ENCODE measurements at regions not wholly inside any gene's neighbourhood (a gene's known extent, or its start where the extent isn't known, plus 50 kb on each side); places are given as distances from the start of the nearest gene placed in this dataset.

- no peak overlapping the region for H3K4me3 Mint-ChIP-seq
- H3K27ac Mint-ChIP-seq: no peak overlapping the region
- peaks cover 12% of the 10 kb centered on the region for H3K27me3 Mint-ChIP-seq (ENCODE audit: low read depth)
- TF ChIP-seq CTCF (IDR thresholded peaks at IDR 0.05; ENCODE audit: unreplicated experiment in 3 of 3): no peak
- H3K36me3 Mint-ChIP-seq (ENCODE audit: low read depth): peaks cover 4% of the 10 kb centered on the region
- H3K9me3 Mint-ChIP-seq: peaks cover 19% of the 10 kb centered on the region
- H3K4me1 Mint-ChIP-seq: no peaks in the 10 kb centered on the region
Observed at GRCh38 chr1:29838738-29839320, 602.5 kb downstream of the PTPRU start.

- H3K27me3 Mint-ChIP-seq (ENCODE audit: low read depth): peaks cover 16% of the 10 kb centered on the region
- peaks cover 8% of the 10 kb centered on the region for H3K9me3 Mint-ChIP-seq
- no peak for TF ChIP-seq CTCF (IDR thresholded peaks at IDR 0.05; ENCODE audit: unreplicated experiment in 3 of 3)
- H3K4me3 Mint-ChIP-seq: no peak overlapping the region
- no peaks in the 10 kb centered on the region for H3K36me3 Mint-ChIP-seq (ENCODE audit: low read depth)
- H3K4me1 Mint-ChIP-seq: no peaks in the 10 kb centered on the region
- peak overlapping the region in 1 of 3 experiments; percentile 11 for H3K27ac Mint-ChIP-seq
Observed at GRCh38 chr1:29836651-29837646, 600.6 kb downstream of the PTPRU start.

- Mint-ChIP-seq H3K27ac (no peak overlapping the region), H3K4me3 (no peak overlapping the region), H3K9me3 (no peaks in the 10 kb centered on the region), H3K27me3 (ENCODE audit: low read depth) (peaks cover 19% of the 10 kb centered on the region), H3K4me1 (no peaks in the 10 kb centered on the region), H3K36me3 (ENCODE audit: low read depth) (no peaks in the 10 kb centered on the region)
- TF ChIP-seq CTCF (IDR thresholded peaks at IDR 0.05; ENCODE audit: unreplicated experiment in 3 of 3): no peak
Observed at GRCh38 chr1:29835874-29836273, 599.6 kb downstream of the PTPRU start.

GRCh38 chr1:29835406-29835805 is 599.1 kb downstream of the PTPRU start:
- H3K9me3 Mint-ChIP-seq: no peaks in the 10 kb centered on the region
- H3K4me3 Mint-ChIP-seq: no peak overlapping the region
- no peak overlapping the region for H3K27ac Mint-ChIP-seq
- H3K4me1 Mint-ChIP-seq: no peaks in the 10 kb centered on the region
- TF ChIP-seq CTCF (IDR thresholded peaks at IDR 0.05; ENCODE audit: unreplicated experiment in 3 of 3): no peak
- peaks cover 23% of the 10 kb centered on the region for H3K27me3 Mint-ChIP-seq (ENCODE audit: low read depth)
- H3K36me3 Mint-ChIP-seq (ENCODE audit: low read depth): no peaks in the 10 kb centered on the region

- no peak overlapping the region for H3K27ac Mint-ChIP-seq
- no peak for TF ChIP-seq CTCF (IDR thresholded peaks at IDR 0.05; ENCODE audit: unreplicated experiment in 3 of 3)
- no peaks in the 10 kb centered on the region for H3K36me3 Mint-ChIP-seq (ENCODE audit: low read depth)
- H3K27me3 Mint-ChIP-seq (ENCODE audit: low read depth): peaks cover 28% of the 10 kb centered on the region
- no peaks in the 10 kb centered on the region for H3K9me3 Mint-ChIP-seq
- no peak overlapping the region for H3K4me3 Mint-ChIP-seq
- H3K4me1 Mint-ChIP-seq: no peaks in the 10 kb centered on the region
Observed at GRCh38 chr1:29833581-29833980, 597.3 kb downstream of the PTPRU start.
